ENCODE measurements at regions not wholly inside any gene's neighbourhood (a gene's known extent, or its start where the extent isn't known, plus 50 kb on each side); places are given as distances from the start of the nearest gene placed in this dataset.

- no peak for DNase-seq (ENCODE audit: low read depth in 2 of 2)
These were observed 166.6 kb downstream of the KLF12 start for GRCh38 chr13:73967397-73968165.

GRCh38 chr13:73966331-73966730, 167.9 kb downstream of the KLF12 start:
- DNase-seq (ENCODE audit: low read depth in 2 of 2), result no peak

GRCh38 chr13:73962284-73962683, 171.9 kb downstream of the KLF12 start:
- no peak for DNase-seq (ENCODE audit: low read depth in 2 of 2)

- DNase-seq (ENCODE audit: low read depth in 2 of 2), result no peak
These were observed 173.0 kb downstream of the KLF12 start for GRCh38 chr13:73961181-73961580.

- DNase-seq (ENCODE audit: low read depth in 2 of 2), result no peak
These were observed 173.7 kb downstream of the KLF12 start for GRCh38 chr13:73960474-73960873.

- no peak for DNase-seq (ENCODE audit: low read depth in 2 of 2)
These were observed 175.4 kb downstream of the KLF12 start for GRCh38 chr13:73958657-73959397.

- no peak for DNase-seq (ENCODE audit: low read depth in 2 of 2)
These were observed 176.3 kb downstream of the KLF12 start for GRCh38 chr13:73957889-73958288.

GRCh38 chr13:73956795-73957408, 177.3 kb downstream of the KLF12 start:
- DNase-seq (ENCODE audit: low read depth in 2 of 2), result no peak

GRCh38 chr13:73955977-73956500, 178.2 kb downstream of the KLF12 start:
- no peak for DNase-seq (ENCODE audit: low read depth in 2 of 2)

GRCh38 chr13:73954808-73955207, 179.4 kb downstream of the KLF12 start:
- DNase-seq (ENCODE audit: low read depth in 2 of 2), result no peak

- no peak for DNase-seq (ENCODE audit: low read depth in 2 of 2)
These were observed 181.6 kb downstream of the KLF12 start for GRCh38 chr13:73952648-73953047.

GRCh38 chr13:73948848-73949529, 185.2 kb downstream of the KLF12 start:
- DNase-seq (ENCODE audit: low read depth in 2 of 2), result no peak

GRCh38 chr13:73945871-73946270, 188.3 kb downstream of the KLF12 start:
- no peak for DNase-seq (ENCODE audit: low read depth in 2 of 2)

- DNase-seq (ENCODE audit: low read depth in 2 of 2), result no peak
These were observed 188.8 kb downstream of the KLF12 start for GRCh38 chr13:73945382-73945781.

GRCh38 chr13:73943965-73944233, 190.3 kb downstream of the KLF12 start:
- no peak for DNase-seq (ENCODE audit: low read depth in 2 of 2)

GRCh38 chr13:73943137-73943964, 190.9 kb downstream of the KLF12 start:
- no peak for DNase-seq (ENCODE audit: low read depth in 2 of 2)

- DNase-seq (ENCODE audit: low read depth in 2 of 2), result no peak
These were observed 192.5 kb downstream of the KLF12 start for GRCh38 chr13:73941752-73942151.

GRCh38 chr13:73940098-73940497, 194.1 kb downstream of the KLF12 start:
- DNase-seq (ENCODE audit: low read depth in 2 of 2), result no peak

GRCh38 chr13:73939603-73940002, 194.6 kb downstream of the KLF12 start:
- DNase-seq (ENCODE audit: low read depth in 2 of 2), result no peak

- DNase-seq (ENCODE audit: low read depth in 2 of 2), result no peak
These were observed 195.2 kb downstream of the KLF12 start for GRCh38 chr13:73939071-73939380.

- no peak for DNase-seq (ENCODE audit: low read depth in 2 of 2)
These were observed 195.7 kb downstream of the KLF12 start for GRCh38 chr13:73938372-73939070.

All from stimulated activated CD8-positive, alpha-beta memory T cell treated with anti-CD3 and anti-CD28 coated beads, Interleukin-7, amount 100 ng/mL, for 1 hour (primary cell).